ENCODE measurements at regions not wholly inside any gene's neighbourhood (a gene's known extent, or its start where the extent isn't known, plus 50 kb on each side); places are given as distances from the start of the nearest gene placed in this dataset.

DNA sequence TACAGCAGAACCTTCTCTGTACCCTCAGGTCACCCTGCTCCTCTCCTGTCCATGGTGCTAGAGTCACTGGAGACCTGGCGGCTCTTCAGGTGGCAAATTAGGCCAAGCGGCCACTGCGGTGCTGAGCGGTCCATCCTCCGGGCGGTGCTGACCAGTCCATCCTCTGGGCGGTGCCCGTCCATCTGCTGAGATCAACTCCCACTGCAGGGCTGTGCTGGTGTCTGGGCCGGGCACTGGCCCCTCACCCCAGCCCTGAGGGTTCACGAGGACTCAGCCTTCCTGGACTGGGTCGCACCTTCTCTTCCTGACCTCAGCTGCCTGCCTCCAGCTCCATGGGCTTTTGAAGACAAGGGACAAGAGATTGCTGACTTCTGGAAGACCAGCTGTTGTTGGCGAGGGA lies 782.9 kb downstream of the BRD1 start:
- Histone ChIP-seq H3K36me3 (no peaks in the 10 kb centered on the region), H3K4me1 (ENCODE audit: low read depth) (no peaks in the 10 kb centered on the region), H3K4me3 (no peak overlapping the region), H3K27me3 (peaks cover 13% of the 10 kb centered on the region), H3K9me3 (ENCODE audit: low read depth) (no peaks in the 10 kb centered on the region), H3K27ac (no peak overlapping the region)
- TF ChIP-seq, protein P1, sequence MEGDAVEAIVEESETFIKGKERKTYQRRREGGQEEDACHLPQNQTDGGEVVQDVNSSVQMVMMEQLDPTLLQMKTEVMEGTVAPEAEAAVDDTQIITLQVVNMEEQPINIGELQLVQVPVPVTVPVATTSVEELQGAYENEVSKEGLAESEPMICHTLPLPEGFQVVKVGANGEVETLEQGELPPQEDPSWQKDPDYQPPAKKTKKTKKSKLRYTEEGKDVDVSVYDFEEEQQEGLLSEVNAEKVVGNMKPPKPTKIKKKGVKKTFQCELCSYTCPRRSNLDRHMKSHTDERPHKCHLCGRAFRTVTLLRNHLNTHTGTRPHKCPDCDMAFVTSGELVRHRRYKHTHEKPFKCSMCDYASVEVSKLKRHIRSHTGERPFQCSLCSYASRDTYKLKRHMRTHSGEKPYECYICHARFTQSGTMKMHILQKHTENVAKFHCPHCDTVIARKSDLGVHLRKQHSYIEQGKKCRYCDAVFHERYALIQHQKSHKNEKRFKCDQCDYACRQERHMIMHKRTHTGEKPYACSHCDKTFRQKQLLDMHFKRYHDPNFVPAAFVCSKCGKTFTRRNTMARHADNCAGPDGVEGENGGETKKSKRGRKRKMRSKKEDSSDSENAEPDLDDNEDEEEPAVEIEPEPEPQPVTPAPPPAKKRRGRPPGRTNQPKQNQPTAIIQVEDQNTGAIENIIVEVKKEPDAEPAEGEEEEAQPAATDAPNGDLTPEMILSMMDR (IDR thresholded peaks at IDR 0.05; ENCODE audit: low read depth, low read length): no peak
- no peak for DNase-seq (ENCODE audit: low read depth in 1 of 2, low spot score in 1 of 2)

DNA sequence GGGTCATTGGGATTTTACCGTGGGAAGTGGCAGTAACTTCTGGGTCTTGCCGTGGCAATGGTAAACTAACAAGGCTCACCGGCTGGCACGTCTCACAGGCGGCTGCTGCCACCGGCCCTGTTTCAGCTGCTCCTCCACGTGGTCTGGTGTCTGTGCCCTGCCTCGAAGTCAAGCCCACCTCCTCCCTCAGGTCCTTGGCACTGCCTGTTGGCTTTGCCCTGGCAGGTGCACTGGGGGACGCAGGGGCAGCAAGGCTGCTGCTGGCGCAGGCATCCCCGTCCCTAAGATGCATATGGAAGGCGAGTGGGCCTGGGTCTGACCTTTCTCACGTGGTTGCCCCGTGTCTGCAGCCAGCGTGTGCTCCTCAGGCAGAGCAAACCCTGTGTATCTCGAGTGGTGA lies 783.6 kb downstream of the BRD1 start:
- peaks cover 11% of the 10 kb centered on the region for H3K27me3 ChIP-seq
- TF ChIP-seq, protein P1 (IDR thresholded peaks at IDR 0.05; ENCODE audit: low read depth, low read length): no peak
- H3K27ac ChIP-seq: no peak overlapping the region
- H3K9me3 ChIP-seq (ENCODE audit: low read depth): no peaks in the 10 kb centered on the region
- no peak overlapping the region for H3K4me3 ChIP-seq
- DNase-seq (ENCODE audit: low read depth in 1 of 2, low spot score in 1 of 2): no peak
- H3K36me3 ChIP-seq: no peaks in the 10 kb centered on the region
- no peaks in the 10 kb centered on the region for H3K4me1 ChIP-seq (ENCODE audit: low read depth)

DNA sequence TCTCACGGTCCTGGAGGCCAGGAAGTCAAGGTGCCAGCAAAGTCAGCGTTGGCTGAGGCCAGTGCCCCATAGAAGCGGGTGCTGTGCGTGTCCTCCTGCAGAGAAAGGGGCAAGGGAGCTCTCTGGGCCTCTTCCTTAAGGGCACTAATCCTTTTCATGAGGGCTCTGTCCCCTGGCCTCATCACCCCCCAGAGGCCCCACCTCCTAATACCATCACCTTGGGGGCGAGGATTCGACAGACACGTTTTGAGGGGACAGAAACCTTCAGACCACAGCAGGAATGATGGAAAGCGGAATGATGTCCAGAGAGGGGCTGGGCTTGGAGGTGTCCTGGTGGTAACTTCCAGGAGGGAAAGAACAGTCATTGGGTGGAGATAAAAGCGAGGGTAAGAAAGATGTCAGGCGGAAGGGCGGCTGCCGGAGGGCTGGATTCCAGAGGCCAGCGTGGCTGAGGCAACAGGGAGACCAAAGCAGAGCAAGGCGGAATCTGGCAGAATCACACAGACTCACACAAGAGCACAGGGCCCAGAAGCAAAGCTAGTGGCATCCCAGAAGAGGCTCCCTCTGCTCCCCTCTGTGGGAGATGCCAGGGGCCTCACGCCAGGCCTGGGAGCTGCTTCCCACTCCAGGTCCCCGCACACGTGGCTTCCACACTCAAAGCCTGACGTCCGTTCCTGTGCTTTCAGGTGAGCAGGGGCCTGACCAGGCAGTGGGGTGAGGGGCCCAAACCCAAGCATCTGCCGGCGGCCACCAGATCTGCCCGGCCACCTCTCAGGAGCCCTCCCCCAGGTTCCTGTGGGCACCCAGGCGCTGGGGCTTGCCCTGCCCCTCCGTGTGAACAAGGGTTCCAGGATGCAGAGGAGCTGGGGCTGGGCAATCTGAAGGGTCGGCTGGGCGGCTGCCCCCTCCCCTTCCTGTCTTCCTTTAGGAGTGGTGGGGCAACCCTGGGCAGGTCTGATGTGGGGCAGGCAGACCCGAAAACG lies 784.5 kb downstream of the BRD1 start:
- H3K27me3 ChIP-seq: peaks cover 6% of the 10 kb centered on the region
- no peaks in the 10 kb centered on the region for H3K4me1 ChIP-seq (ENCODE audit: low read depth)
- no peaks in the 10 kb centered on the region for H3K36me3 ChIP-seq
- TF ChIP-seq, protein P1 (IDR thresholded peaks at IDR 0.05; ENCODE audit: low read depth, low read length): no peak
- DNase-seq (ENCODE audit: low read depth in 1 of 2, low spot score in 1 of 2): no peak
- H3K9me3 ChIP-seq (ENCODE audit: low read depth): no peaks in the 10 kb centered on the region
- no peak overlapping the region for H3K27ac ChIP-seq
- no peak overlapping the region for H3K4me3 ChIP-seq

DNA sequence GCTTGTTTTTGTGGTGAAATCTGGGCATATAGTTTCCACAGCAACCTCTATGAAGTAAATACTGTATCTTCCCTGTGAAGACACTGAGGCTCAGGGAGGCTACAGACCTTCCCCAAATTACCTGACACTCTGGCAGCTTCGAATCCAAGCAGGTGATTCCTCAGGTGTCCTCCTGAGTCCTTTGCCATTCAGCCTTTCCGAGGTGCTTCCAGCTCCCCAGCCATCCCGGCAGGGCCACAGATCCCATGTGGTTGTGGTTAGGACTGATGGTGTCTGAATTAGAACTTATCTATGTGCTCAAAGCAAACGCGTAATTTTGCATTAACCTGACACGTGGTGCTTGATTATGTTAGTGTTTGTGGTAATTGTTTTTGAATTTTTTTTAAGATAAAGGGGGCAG lies 785.6 kb downstream of the BRD1 start:
- Histone ChIP-seq H3K4me3 (no peak overlapping the region), H3K27me3 (no peaks in the 10 kb centered on the region), H3K4me1 (ENCODE audit: low read depth) (no peaks in the 10 kb centered on the region), H3K36me3 (no peaks in the 10 kb centered on the region), H3K27ac (no peak overlapping the region), H3K9me3 (ENCODE audit: low read depth) (no peaks in the 10 kb centered on the region)
- DNase-seq (ENCODE audit: low read depth in 1 of 2, low spot score in 1 of 2): no peak
- TF ChIP-seq, protein P1 (IDR thresholded peaks at IDR 0.05; ENCODE audit: low read depth, low read length): no peak

DNA sequence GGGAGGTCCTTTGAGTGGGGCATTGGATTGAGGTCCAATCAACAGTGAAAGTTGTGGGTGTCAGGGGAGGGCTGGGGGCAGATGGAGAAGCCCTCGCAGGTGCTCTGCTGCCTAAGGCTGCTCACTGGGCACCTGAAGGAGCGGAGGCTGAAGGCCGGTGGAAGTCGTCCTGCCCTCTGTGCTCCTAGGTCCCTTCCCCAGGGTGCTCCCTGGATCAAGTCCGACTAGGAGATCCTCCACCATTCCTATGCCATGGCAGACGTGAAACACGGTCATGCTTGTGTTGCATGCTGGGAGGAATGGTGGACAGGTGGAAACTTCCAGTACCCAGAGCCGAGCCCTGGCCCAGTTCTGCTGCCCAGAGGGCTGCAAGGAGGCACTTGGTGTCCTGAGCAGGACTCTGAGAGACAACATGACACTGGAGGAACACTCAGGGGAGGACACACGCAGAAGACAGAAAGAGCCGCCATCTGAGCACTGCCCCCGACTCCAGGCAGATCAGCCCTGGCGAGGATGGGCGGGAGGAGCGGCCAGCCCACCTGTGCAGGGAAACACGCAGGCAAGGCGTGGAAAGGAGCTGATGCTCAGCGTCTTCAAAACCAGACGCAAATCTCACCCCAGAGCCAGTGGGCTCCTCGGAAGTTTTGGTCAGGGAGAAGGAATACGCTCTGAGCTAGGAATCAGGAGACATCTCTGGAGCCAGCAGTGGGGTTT lies 786.8 kb downstream of the BRD1 start:
- Histone ChIP-seq H3K36me3 (no peaks in the 10 kb centered on the region), H3K27me3 (no peaks in the 10 kb centered on the region), H3K9me3 (ENCODE audit: low read depth) (no peaks in the 10 kb centered on the region), H3K4me1 (ENCODE audit: low read depth) (no peaks in the 10 kb centered on the region), H3K27ac (no peak overlapping the region), H3K4me3 (no peak overlapping the region)
- no peak for DNase-seq (ENCODE audit: low read depth in 1 of 2, low spot score in 1 of 2)
- TF ChIP-seq, protein P1 (IDR thresholded peaks at IDR 0.05; ENCODE audit: low read depth, low read length): no peak
